K562 (cell line): ENCODE measurements at regions not wholly inside any gene's neighbourhood (a gene's known extent, or its start where the extent isn't known, plus 50 kb on each side); places are given as distances from the start of the nearest gene placed in this dataset.

Experiments
- FOSL1 ChIP-seq: fragments of 200-800 bp; sonication (Bioruptor generic); conservative IDR thresholded peaks from 2 replicates; pipeline ENCODE4 v1.6.1; 2016; ENCODE audit warnings: missing genetic modification characterization, missing compliant biosample characterization
- HDAC1 ChIP-seq, 2 experiments: fragments of 450-650 bp; IDR thresholded peaks; 2 replicates each; pipeline ENCODE4 v1.6.1; 2016 to 2017; ENCODE audit warnings: inconsistent platforms in 1 of 2, mild to moderate bottlenecking in 1 of 2, moderate library complexity in 1 of 2
- PHTF2 ChIP-seq: fragments of 250-450 bp; sonication (Bioruptor Pico); IDR thresholded peaks from 2 replicates; pipeline ENCODE4 v1.5.0; 2021; ENCODE audit warnings: mild to moderate bottlenecking
- ZFP1 ChIP-seq: fragments of 450-650 bp; formaldehyde crosslinking; IDR thresholded peaks from 2 replicates; pipeline ENCODE4 v1.4.0; 2020; ENCODE audit warnings: mild to moderate bottlenecking, mixed read lengths
- ZNF75A ChIP-seq: fragments of 450-650 bp; formaldehyde crosslinking; IDR thresholded peaks from 2 replicates; pipeline ENCODE4 v1.4.0; 2020; ENCODE audit warnings: mild to moderate bottlenecking
- TF ChIP-seq, protein P1 (sequence below): fragments of 250-450 bp; sonication (Bioruptor Pico); IDR thresholded peaks from 2 replicates; pipeline ENCODE4 v1.8.0; 2021; ENCODE audit warnings: moderate library complexity, mild to moderate bottlenecking, inconsistent platforms
- TF ChIP-seq, protein P2 (sequence below): sonication (generic); formaldehyde crosslinking; IDR thresholded peaks from 2 replicates; pipeline ENCODE4 v1.8.0; 2022; ENCODE audit warnings: missing genetic modification reagents, mild to moderate bottlenecking, borderline replicate concordance
- TF ChIP-seq, protein P3 (sequence below): fragments of 450-650 bp; IDR thresholded peaks from 2 replicates; pipeline ENCODE4 v1.6.1; 2016; ENCODE audit warnings: borderline replicate concordance
- TF ChIP-seq, protein P4 (sequence below): fragments of 250-450 bp; sonication (Bioruptor Pico); IDR thresholded peaks from 2 replicates; pipeline ENCODE4 v1.5.0; 2021

DNA sequence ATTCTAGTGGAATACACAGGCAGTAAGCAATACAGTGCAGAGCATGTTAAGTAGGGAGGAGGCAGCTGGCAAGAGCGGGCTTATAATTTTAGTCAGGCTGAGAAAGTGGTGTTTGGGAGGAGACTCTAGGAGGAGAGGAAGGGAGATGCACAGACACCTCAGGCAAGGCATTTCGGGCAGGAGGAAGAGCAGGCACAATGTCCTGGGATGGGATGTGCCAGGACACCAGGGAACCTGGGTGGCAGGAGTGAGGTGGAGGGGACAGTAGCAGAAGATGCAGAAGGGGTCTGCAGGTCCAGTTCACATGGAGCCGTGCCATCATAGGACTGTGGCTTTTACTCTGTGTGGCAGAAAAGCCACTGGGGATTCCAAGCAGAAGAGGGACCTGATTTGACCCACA is 143.7 kb upstream of the FSTL4 start (continued):
- TF ChIP-seq ZNF75A (no peak), ZFP1 (CRISPR knock-in tag) (no peak), FOSL1 (tag) (no peak), HDAC1 (IDR thresholded peaks at IDR 0.05) (no peak), PHTF2 (no peak)
- TF ChIP-seq, protein P1, sequence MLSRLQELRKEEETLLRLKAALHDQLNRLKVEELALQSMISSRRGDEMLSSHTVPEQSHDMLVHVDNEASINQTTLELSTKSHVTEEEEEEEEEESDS (CRISPR knock-in tag): no peak
- TF ChIP-seq, protein P2, sequence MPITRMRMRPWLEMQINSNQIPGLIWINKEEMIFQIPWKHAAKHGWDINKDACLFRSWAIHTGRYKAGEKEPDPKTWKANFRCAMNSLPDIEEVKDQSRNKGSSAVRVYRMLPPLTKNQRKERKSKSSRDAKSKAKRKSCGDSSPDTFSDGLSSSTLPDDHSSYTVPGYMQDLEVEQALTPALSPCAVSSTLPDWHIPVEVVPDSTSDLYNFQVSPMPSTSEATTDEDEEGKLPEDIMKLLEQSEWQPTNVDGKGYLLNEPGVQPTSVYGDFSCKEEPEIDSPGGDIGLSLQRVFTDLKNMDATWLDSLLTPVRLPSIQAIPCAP (CRISPR knock-in tag): no peak
- TF ChIP-seq, protein P3, sequence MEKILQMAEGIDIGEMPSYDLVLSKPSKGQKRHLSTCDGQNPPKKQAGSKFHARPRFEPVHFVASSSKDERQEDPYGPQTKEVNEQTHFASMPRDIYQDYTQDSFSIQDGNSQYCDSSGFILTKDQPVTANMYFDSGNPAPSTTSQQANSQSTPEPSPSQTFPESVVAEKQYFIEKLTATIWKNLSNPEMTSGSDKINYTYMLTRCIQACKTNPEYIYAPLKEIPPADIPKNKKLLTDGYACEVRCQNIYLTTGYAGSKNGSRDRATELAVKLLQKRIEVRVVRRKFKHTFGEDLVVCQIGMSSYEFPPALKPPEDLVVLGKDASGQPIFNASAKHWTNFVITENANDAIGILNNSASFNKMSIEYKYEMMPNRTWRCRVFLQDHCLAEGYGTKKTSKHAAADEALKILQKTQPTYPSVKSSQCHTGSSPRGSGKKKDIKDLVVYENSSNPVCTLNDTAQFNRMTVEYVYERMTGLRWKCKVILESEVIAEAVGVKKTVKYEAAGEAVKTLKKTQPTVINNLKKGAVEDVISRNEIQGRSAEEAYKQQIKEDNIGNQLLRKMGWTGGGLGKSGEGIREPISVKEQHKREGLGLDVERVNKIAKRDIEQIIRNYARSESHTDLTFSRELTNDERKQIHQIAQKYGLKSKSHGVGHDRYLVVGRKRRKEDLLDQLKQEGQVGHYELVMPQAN: no peak
- TF ChIP-seq, protein P4, sequence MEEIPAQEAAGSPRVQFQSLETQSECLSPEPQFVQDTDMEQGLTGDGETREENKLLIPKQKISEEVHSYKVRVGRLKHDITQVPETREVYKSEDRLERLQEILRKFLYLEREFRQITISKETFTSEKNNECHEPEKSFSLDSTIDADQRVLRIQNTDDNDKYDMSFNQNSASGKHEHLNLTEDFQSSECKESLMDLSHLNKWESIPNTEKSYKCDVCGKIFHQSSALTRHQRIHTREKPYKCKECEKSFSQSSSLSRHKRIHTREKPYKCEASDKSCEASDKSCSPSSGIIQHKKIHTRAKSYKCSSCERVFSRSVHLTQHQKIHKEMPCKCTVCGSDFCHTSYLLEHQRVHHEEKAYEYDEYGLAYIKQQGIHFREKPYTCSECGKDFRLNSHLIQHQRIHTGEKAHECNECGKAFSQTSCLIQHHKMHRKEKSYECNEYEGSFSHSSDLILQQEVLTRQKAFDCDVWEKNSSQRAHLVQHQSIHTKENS (CRISPR knock-in tag): no peak
